ACC112 (cell line): ENCODE measurements at regions not wholly inside any gene's neighbourhood (a gene's known extent, or its start where the extent isn't known, plus 50 kb on each side); places are given as distances from the start of the nearest gene placed in this dataset.
"Not testable (repeated sequence)": the region's sequence is repeated elsewhere in the genome, so short reads cannot be mapped to it uniquely, and the experiment has no call there.

Experiments
- H2AFZ ChIP-seq: fragments of 200-600 bp; sonication (generic); one replicate; pipeline ENCODE4 v1.6.0; 2017; ENCODE audit warnings: antibody characterized with exemption, low read length; ENCODE audit not compliant: unreplicated experiment
- H3K27ac ChIP-seq: fragments of 200-600 bp; sonication (generic); 2 replicates; pipeline ENCODE4 v1.5.1; 2014; ENCODE audit warnings: low read depth, mild to moderate bottlenecking, antibody characterized with exemption, low read length, moderate library complexity
- H3K27me3 ChIP-seq: fragments of 200-600 bp; sonication (generic); 2 replicates; pipeline ENCODE4 v1.6.1; 2014; ENCODE audit warnings: mild to moderate bottlenecking, antibody characterized with exemption, low read length, moderate library complexity, mixed read lengths; ENCODE audit not compliant: insufficient read depth
- H3K36me3 ChIP-seq: fragments of 200-600 bp; sonication (generic); 2 replicates; pipeline ENCODE4 v1.6.1; 2016; ENCODE audit warnings: mild to moderate bottlenecking, antibody characterized with exemption, low read length, moderate library complexity, mixed read lengths; ENCODE audit not compliant: insufficient read depth
- H3K4me1 ChIP-seq: fragments of 200-600 bp; sonication (generic); one replicate; pipeline ENCODE4 v1.6.1; 2016; ENCODE audit warnings: low read length, mixed read lengths; ENCODE audit not compliant: insufficient read depth, unreplicated experiment, control insufficient read depth
- H3K4me3 ChIP-seq: fragments of 200-600 bp; sonication (generic); 2 replicates; pipeline ENCODE4 v1.5.1; 2014; ENCODE audit warnings: mild to moderate bottlenecking, low read depth, low read length
- H3K79me2 ChIP-seq: fragments of 200-600 bp; sonication (generic); one replicate; pipeline ENCODE4 v1.6.0; 2016; ENCODE audit warnings: low read length; ENCODE audit not compliant: control insufficient read depth, unreplicated experiment, insufficient read depth

GRCh38 chr2:76044701-76045100 is 334.0 kb upstream of the GCFC2 start:
- no peaks in the 10 kb centered on the region for H3K36me3 ChIP-seq
- H2AFZ ChIP-seq: no peak overlapping the region
- H3K79me2 ChIP-seq: no peaks in the 10 kb centered on the region
- no peak overlapping the region for H3K4me3 ChIP-seq
- no peak overlapping the region for H3K27ac ChIP-seq
- no peaks in the 10 kb centered on the region for H3K27me3 ChIP-seq
- no peaks in the 10 kb centered on the region for H3K4me1 ChIP-seq

- no peaks in the 10 kb centered on the region for H3K27me3 ChIP-seq
- no peak overlapping the region for H3K27ac ChIP-seq
- no peak overlapping the region for H3K4me3 ChIP-seq
- no peaks in the 10 kb centered on the region for H3K36me3 ChIP-seq
- no peaks in the 10 kb centered on the region for H3K79me2 ChIP-seq
- H3K4me1 ChIP-seq: no peaks in the 10 kb centered on the region
- H2AFZ ChIP-seq: no peak overlapping the region
Measured at GRCh38 chr2:76039505-76039904, 328.8 kb upstream of the GCFC2 start.

GRCh38 chr2:76027761-76028160 is 317.0 kb upstream of the GCFC2 start:
- Histone ChIP-seq H3K36me3 (no peaks in the 10 kb centered on the region), H3K27me3 (no peaks in the 10 kb centered on the region), H3K4me3 (no peak overlapping the region), H3K27ac (no peak overlapping the region), H2AFZ (no peak overlapping the region), H3K79me2 (no peaks in the 10 kb centered on the region), H3K4me1 (no peaks in the 10 kb centered on the region)

GRCh38 chr2:76019128-76019527 is 308.4 kb upstream of the GCFC2 start:
- Histone ChIP-seq H2AFZ (no peak overlapping the region), H3K4me1 (no peaks in the 10 kb centered on the region), H3K27me3 (no peaks in the 10 kb centered on the region), H3K79me2 (no peaks in the 10 kb centered on the region), H3K27ac (no peak overlapping the region), H3K36me3 (no peaks in the 10 kb centered on the region), H3K4me3 (no peak overlapping the region)

- H3K79me2 ChIP-seq: no peaks in the 10 kb centered on the region
- H3K27me3 ChIP-seq: no peaks in the 10 kb centered on the region
- H2AFZ ChIP-seq: no peak overlapping the region
- no peaks in the 10 kb centered on the region; the same call in 1 of the 2 replicates for H3K36me3 ChIP-seq
- H3K27ac ChIP-seq: no peak overlapping the region
- H3K4me3 ChIP-seq: no peak overlapping the region
- no peaks in the 10 kb centered on the region for H3K4me1 ChIP-seq
Measured at GRCh38 chr2:76009484-76009883, 298.8 kb upstream of the GCFC2 start.

- Histone ChIP-seq H3K36me3 (no peaks in the 10 kb centered on the region; the same call in 1 of the 2 replicates), H3K79me2 (no peaks in the 10 kb centered on the region), H3K4me3 (no peak overlapping the region), H3K4me1 (no peaks in the 10 kb centered on the region), H2AFZ (no peak overlapping the region), H3K27ac (no peak overlapping the region), H3K27me3 (no peaks in the 10 kb centered on the region)
Measured at GRCh38 chr2:76008001-76008702, 297.4 kb upstream of the GCFC2 start.

- no peaks in the 10 kb centered on the region for H3K79me2 ChIP-seq
- H3K4me3 ChIP-seq: no peak overlapping the region
- H3K27me3 ChIP-seq: no peaks in the 10 kb centered on the region
- H3K27ac ChIP-seq: no peak overlapping the region
- no peak overlapping the region for H2AFZ ChIP-seq
- no peaks in the 10 kb centered on the region for H3K4me1 ChIP-seq
- H3K36me3 ChIP-seq: no peaks in the 10 kb centered on the region
Measured at GRCh38 chr2:76000425-76000824, 289.7 kb upstream of the GCFC2 start.

- Histone ChIP-seq H3K4me3 (no peak overlapping the region), H3K27me3 (no peaks in the 10 kb centered on the region), H3K27ac (no peak overlapping the region)
Measured at GRCh38 chr2:75998451-75998850, 287.7 kb upstream of the GCFC2 start.

GRCh38 chr2:75994759-75995158 is 284.0 kb upstream of the GCFC2 start:
- Histone ChIP-seq H3K27ac (no peak overlapping the region), H3K4me1 (no peaks in the 10 kb centered on the region), H3K36me3 (no peaks in the 10 kb centered on the region), H3K79me2 (no peaks in the 10 kb centered on the region), H3K4me3 (no peak overlapping the region), H3K27me3 (no peaks in the 10 kb centered on the region), H2AFZ (no peak overlapping the region)

More at GRCh38 chr2:75998451-75998850, 287.7 kb upstream of the GCFC2 start:
- Histone ChIP-seq H3K36me3 (no peaks in the 10 kb centered on the region), H3K79me2 (no peaks in the 10 kb centered on the region), H3K4me1 (no peaks in the 10 kb centered on the region), H2AFZ (no peak overlapping the region)

GRCh38 chr2:75988622-75989021 is 277.9 kb upstream of the GCFC2 start:
- not testable (repeated sequence) for H3K4me3 ChIP-seq, H3K79me2 ChIP-seq, H3K36me3 ChIP-seq, H3K27ac ChIP-seq, H3K4me1 ChIP-seq, H3K27me3 ChIP-seq, H2AFZ ChIP-seq

- Histone ChIP-seq H3K36me3 (no peaks in the 10 kb centered on the region), H2AFZ (no peak overlapping the region), H3K4me3 (no peak overlapping the region), H3K79me2 (no peaks in the 10 kb centered on the region), H3K4me1 (no peaks in the 10 kb centered on the region), H3K27ac (no peak overlapping the region), H3K27me3 (no peaks in the 10 kb centered on the region)
Measured at GRCh38 chr2:75986617-75987016, 275.9 kb upstream of the GCFC2 start.
